C4-2B (cell line): ENCODE measurements at regions not wholly inside any gene's neighbourhood (a gene's known extent, or its start where the extent isn't known, plus 50 kb on each side); places are given as distances from the start of the nearest gene placed in this dataset.

Experiments
- H3K27ac ChIP-seq: fragments of 450-650 bp; 2 replicates; pipeline ENCODE4 v1.5.1; 2017
- ZFX ChIP-seq: fragments of 450-650 bp; IDR thresholded peaks from 2 replicates; pipeline ENCODE4 v1.6.1; 2017
- TF ChIP-seq, protein P1 (sequence below): fragments of 450-650 bp; conservative IDR thresholded peaks from 2 replicates; pipeline ENCODE4 v1.5.1; 2017; ENCODE audit warnings: mild to moderate bottlenecking

DNA sequence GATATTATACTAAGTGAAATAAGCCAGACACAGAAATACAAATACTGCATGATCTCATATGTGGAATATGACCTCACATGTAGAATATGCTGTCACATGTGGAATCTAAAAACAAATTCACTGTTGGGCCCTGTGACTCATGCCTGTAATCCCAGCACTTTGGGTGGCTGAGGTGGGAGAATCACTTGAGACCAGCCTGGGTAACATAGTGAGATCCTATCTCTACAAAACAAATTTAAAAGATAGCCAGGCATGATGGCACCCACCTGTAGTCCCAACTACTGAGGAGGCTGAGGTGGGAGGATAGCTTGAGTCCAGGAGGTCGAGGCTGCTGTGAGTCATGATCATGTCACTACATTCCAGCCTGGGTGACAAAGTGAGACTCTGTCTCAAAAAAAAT, 160.3 kb downstream of the PTEN start:
- TF ChIP-seq ZFX = no peak
- H3K27ac ChIP-seq = no peak overlapping the region

DNA sequence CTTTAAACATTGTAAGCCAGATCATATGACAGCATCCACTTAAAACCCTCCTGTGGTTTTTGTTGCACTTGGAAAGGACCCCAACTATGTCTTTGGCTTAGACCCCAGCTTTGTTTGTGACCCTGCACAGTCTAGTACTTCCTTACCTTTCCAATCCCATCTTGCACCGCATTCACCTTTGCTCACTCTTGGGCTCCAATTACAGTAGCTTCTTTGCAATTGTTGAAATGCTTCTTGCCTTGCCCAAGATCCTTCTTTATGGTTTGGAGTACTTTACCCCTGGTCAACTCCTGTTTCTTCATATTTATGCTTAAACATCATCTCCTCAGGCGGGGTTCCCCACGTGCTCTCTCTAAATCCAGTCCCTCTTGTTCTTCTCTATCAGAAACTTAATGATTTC, 162.6 kb downstream of the PTEN start:
- TF ChIP-seq, protein P1, sequence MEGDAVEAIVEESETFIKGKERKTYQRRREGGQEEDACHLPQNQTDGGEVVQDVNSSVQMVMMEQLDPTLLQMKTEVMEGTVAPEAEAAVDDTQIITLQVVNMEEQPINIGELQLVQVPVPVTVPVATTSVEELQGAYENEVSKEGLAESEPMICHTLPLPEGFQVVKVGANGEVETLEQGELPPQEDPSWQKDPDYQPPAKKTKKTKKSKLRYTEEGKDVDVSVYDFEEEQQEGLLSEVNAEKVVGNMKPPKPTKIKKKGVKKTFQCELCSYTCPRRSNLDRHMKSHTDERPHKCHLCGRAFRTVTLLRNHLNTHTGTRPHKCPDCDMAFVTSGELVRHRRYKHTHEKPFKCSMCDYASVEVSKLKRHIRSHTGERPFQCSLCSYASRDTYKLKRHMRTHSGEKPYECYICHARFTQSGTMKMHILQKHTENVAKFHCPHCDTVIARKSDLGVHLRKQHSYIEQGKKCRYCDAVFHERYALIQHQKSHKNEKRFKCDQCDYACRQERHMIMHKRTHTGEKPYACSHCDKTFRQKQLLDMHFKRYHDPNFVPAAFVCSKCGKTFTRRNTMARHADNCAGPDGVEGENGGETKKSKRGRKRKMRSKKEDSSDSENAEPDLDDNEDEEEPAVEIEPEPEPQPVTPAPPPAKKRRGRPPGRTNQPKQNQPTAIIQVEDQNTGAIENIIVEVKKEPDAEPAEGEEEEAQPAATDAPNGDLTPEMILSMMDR = no peak
- no peak for TF ChIP-seq ZFX
- no peak overlapping the region for H3K27ac ChIP-seq

GRCh38 chr10:88027570-88027969, 164.1 kb downstream of the PTEN start:
- no peak for TF ChIP-seq ZFX
- TF ChIP-seq, protein P1 = no peak

DNA sequence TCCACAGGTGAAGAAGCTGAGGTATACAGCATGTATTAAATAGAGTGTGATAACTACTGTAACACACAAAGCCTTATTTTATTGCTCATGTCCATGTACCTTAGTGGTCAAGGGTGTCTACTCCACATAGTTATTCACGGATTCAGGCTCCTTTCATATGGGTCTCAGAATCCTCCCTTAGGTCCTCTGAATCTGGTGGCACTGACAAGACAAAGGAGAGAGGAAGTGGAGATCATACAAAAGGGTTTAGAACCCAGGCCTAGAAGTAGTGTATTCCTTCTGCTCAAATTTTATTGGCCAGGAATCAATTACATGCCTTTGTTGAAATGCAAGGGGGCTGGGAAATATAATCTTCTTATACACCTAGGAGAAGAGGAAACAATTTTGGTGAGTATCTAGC, 164.6 kb downstream of the PTEN start:
- H3K27ac ChIP-seq = no peak overlapping the region
- TF ChIP-seq, protein P1 = no peak
- no peak for TF ChIP-seq ZFX

More at GRCh38 chr10:88027570-88027969, 164.1 kb downstream of the PTEN start:
- H3K27ac ChIP-seq = no peak overlapping the region

GRCh38 chr10:88028654-88029053, 165.2 kb downstream of the PTEN start:
- no peak overlapping the region for H3K27ac ChIP-seq
- TF ChIP-seq ZFX = no peak
- TF ChIP-seq, protein P1 = no peak

DNA sequence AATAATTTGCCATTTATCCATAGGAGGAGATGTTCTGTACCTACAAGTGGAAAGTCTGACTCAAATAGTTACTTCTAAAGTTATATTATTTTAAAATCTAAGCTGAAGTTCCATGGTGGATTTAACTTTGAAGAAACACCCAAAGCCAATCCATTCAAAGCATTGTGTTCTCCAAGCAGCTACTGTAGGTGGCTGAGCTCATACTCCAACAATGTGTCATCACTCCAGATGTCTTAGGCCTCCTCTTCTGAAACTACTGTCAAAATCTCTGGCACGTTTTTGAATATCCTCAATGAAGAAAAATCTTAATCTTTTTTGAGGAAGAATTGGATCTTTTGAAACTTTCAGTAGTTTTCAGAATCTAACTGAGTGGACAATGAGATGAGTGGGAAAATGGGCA, 169.1 kb downstream of the PTEN start:
- H3K27ac ChIP-seq = no peak overlapping the region
- no peak for TF ChIP-seq ZFX
- TF ChIP-seq, protein P1 = no peak

- no peak for TF ChIP-seq ZFX
- TF ChIP-seq, protein P1 = no peak
- no peak overlapping the region for H3K27ac ChIP-seq
Observed at GRCh38 chr10:88033385-88033784, 170.0 kb downstream of the PTEN start.

DNA sequence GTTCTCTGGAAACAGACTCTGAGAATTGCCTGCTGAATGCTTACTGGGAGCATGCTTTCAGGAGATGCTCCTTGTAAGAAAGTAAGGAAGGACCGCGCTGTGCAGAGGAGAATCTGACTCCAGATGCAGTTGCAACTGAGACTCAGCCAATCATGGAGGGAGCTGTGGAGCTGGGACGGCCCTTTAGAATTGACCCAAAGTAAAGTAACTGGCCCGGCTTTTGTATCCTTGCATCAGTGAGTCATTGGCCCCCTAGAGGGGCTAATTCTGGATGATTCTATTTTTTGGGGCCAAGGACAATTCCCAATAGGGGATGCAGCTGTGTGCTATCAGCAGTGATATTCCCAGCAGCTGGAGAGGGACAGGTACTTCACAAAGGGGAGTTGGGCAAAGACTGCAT, 170.4 kb downstream of the PTEN start:
- H3K27ac ChIP-seq = no peak overlapping the region
- no peak for TF ChIP-seq ZFX
- TF ChIP-seq, protein P1 = no peak
